Adrenal gland (tissue), 9 donors: ENCODE measurements at regions not wholly inside any gene's neighbourhood (a gene's known extent, or its start where the extent isn't known, plus 50 kb on each side); places are given as distances from the start of the nearest gene placed in this dataset.

Experiments used
- DNase-seq, 7 donors: peaks; one replicate each; pipeline ENCODE4 v3.0.0-alpha.2; 2019 to 2020
- H3K27ac ChIP-seq, 5 donors: fragments of 200-600 bp; sonication (generic) in 4 of 5; 1 replicate in 3 of 5; 2 replicates in 2 of 5; pipeline versions ENCODE4 v1.5.1 to v1.8.0; 2016 to 2020; ENCODE audit warnings: mild to moderate bottlenecking in 1 of 5
- H3K27me3 ChIP-seq: fragments of 200-600 bp; 2 replicates; pipeline ENCODE4 v1.8.0; 2021
- H3K36me3 ChIP-seq, 2 donors: fragments of 200-600 bp; replicated peaks in 1 of 2; 1 replicate in 1 of 2; 2 replicates in 1 of 2; pipeline versions ENCODE4 v1.5.1 to v1.8.0; 2018 to 2022
- H3K4me1 ChIP-seq, 2 donors: fragments of 200-600 bp; replicated peaks in 1 of 2; 1 replicate in 1 of 2; 2 replicates in 1 of 2; pipeline versions ENCODE4 v1.5.1 to v1.8.0; 2018 to 2021
- H3K4me3 ChIP-seq, 4 donors: fragments of 200-600 bp; sonication (generic) in 3 of 4; one replicate each; pipeline ENCODE4 v1.5.1; 2016 to 2018
- H3K9me3 ChIP-seq, 3 donors: fragments of 200-600 bp; sonication (generic) in 1 of 3; replicated peaks in 1 of 3; 1 replicate in 2 of 3; 2 replicates in 1 of 3; pipeline versions ENCODE4 v1.5.1 to v1.8.0; 2016 to 2021
- CTCF ChIP-seq, 6 experiments: fragments of 450-650 bp in 4 of 6; fragments of 200-600 bp in 2 of 6; sonication (generic) in 1 of 6; IDR thresholded peaks; 1 replicate in 5 of 6; 2 replicates in 1 of 6; pipeline versions ENCODE4 v1.5.1 to v1.8.0; 2016 to 2021; ENCODE audit warnings: antibody characterized with exemption in 6 of 6, mild to moderate bottlenecking in 2 of 6, moderate library complexity in 1 of 6
- POLR2A ChIP-seq, 2 donors: fragments of 450-650 bp; IDR thresholded peaks; one replicate each; pipeline ENCODE4 v1.6.1; 2017; ENCODE audit warnings: antibody characterized with exemption in 2 of 2, mild to moderate bottlenecking in 2 of 2, moderate library complexity in 1 of 2
- WGBS, 4 donors: extraction: QIAGEN DNeasy Blood & Tissue Kit in 2 of 4; methylation state at CpG; one replicate each; pipeline versions ENCODE4 v1.1.5 to v1.1.7; 2013 to 2017; 5-methylcytosine and 5-hydroxymethylcytosine counted together
- intact Hi-C, 2 donors: fragments of 100-400 bp; cut with DNase I; formaldehyde crosslinking; loops; one replicate each; pipeline versions ENCODE4 v1.14.1 to v1.15.0; 2022 to 2023
- donor health status: healthy with polysubstance abuse.
- donor health status: Bipolar disorder and iron deficiency.
- donor health status: DM: yes; HTN: yes; CAD: no.
- donor health status: DM: no; HTN: no; CAD: no.
- donor health status: DM: no; HTN: no; CAD: no.

- no peak for TF ChIP-seq CTCF (IDR thresholded peaks at IDR 0.05)
- no peak for TF ChIP-seq POLR2A (IDR thresholded peaks at IDR 0.05)
- no peaks in the 10 kb centered on the region for H3K36me3 ChIP-seq
- no peak overlapping the region for H3K4me3 ChIP-seq
- 76 to 94% (median 83%) methylated on average over 1 of the region's 1 CpG for WGBS, 4 donors
- intact Hi-C loops, result no loop called here
- H3K4me1 ChIP-seq, result no peaks in the 10 kb centered on the region
- no peak for DNase-seq
- H3K9me3 ChIP-seq, result no peaks in the 10 kb centered on the region
- no peaks in the 10 kb centered on the region for H3K27me3 ChIP-seq
- no peak overlapping the region for H3K27ac ChIP-seq
Observed at GRCh38 chr4:120452536-120452935, 385.9 kb upstream of the MAD2L1 start.

- no peaks in the 10 kb centered on the region for H3K36me3 ChIP-seq
- H3K4me1 ChIP-seq, result no peaks in the 10 kb centered on the region
- no peaks in the 10 kb centered on the region for H3K9me3 ChIP-seq
- no peak for DNase-seq
- no peaks in the 10 kb centered on the region for H3K27me3 ChIP-seq
- TF ChIP-seq CTCF (IDR thresholded peaks at IDR 0.05) (no peak), POLR2A (IDR thresholded peaks at IDR 0.05) (no peak)
- no peak overlapping the region for H3K4me3 ChIP-seq
- intact Hi-C loops, result no loop called here
- H3K27ac ChIP-seq, result no peak overlapping the region
Observed at GRCh38 chr4:120452001-120452400, 385.4 kb upstream of the MAD2L1 start.

- H3K4me3 ChIP-seq, result no peak overlapping the region
- H3K36me3 ChIP-seq, result no peaks in the 10 kb centered on the region
- H3K27ac ChIP-seq, result no peak overlapping the region
- no peak for TF ChIP-seq POLR2A (IDR thresholded peaks at IDR 0.05)
- no peak for TF ChIP-seq CTCF (IDR thresholded peaks at IDR 0.05)
- WGBS, 4 donors, result 56 to 77% (median 61%) methylated on average over 1 of the region's 1 CpG
- intact Hi-C loops, result no loop called here
- H3K9me3 ChIP-seq, result no peaks in the 10 kb centered on the region
- DNase-seq, result no peak
- no peaks in the 10 kb centered on the region for H3K27me3 ChIP-seq
- no peaks in the 10 kb centered on the region for H3K4me1 ChIP-seq
Observed at GRCh38 chr4:120447774-120448173, 381.1 kb upstream of the MAD2L1 start.

- H3K4me3 ChIP-seq, result no peak overlapping the region
- no peak overlapping the region for H3K27ac ChIP-seq
- WGBS, 4 donors, result 87 to 93% (median 91%) methylated on average over 1 of the region's 1 CpG
- no peaks in the 10 kb centered on the region for H3K36me3 ChIP-seq
- no peaks in the 10 kb centered on the region for H3K4me1 ChIP-seq
- TF ChIP-seq CTCF (IDR thresholded peaks at IDR 0.05), result no peak
- no peak for TF ChIP-seq POLR2A (IDR thresholded peaks at IDR 0.05)
- DNase-seq, result no peak
- intact Hi-C loops, result no loop called here
- no peaks in the 10 kb centered on the region for H3K27me3 ChIP-seq
- no peaks in the 10 kb centered on the region for H3K9me3 ChIP-seq
Observed at GRCh38 chr4:120446051-120446567, 379.5 kb upstream of the MAD2L1 start.
